Heart right ventricle (tissue), 16 donors: ENCODE measurements at regions not wholly inside any gene's neighbourhood (a gene's known extent, or its start where the extent isn't known, plus 50 kb on each side); places are given as distances from the start of the nearest gene placed in this dataset.

Source experiments
- ATAC-seq, 8 donors: fragments of 200-7000 bp; cut with Tn5 transposase; one replicate each; pipeline ENCODE4 v1.9.1; 2020; ENCODE audit warnings: mild to moderate bottlenecking in 8 of 8, moderate library complexity in 8 of 8, moderate number of reproducible peaks in 1 of 8
- DNase-seq, 2 donors: peaks; one replicate each; pipeline ENCODE4 v3.0.0-alpha.2; 2020
- H3K27ac ChIP-seq, 10 donors: fragments of 200-600 bp; sonication (generic) in 2 of 10; one replicate each; pipeline versions ENCODE4 v1.5.0 to v1.8.0; 2020 to 2022; ENCODE audit warnings: mild to moderate bottlenecking in 3 of 10
- H3K27me3 ChIP-seq, 7 donors: fragments of 200-600 bp; one replicate each; pipeline ENCODE4 v1.8.0; 2021 to 2022; ENCODE audit warnings: mild to moderate bottlenecking in 2 of 7
- H3K36me3 ChIP-seq, 9 donors: fragments of 200-600 bp; sonication (generic) in 1 of 9; one replicate each; pipeline versions ENCODE4 v1.5.0 to v1.8.0; 2020 to 2022; ENCODE audit warnings: mild to moderate bottlenecking in 2 of 9
- H3K4me1 ChIP-seq, 9 donors: fragments of 200-600 bp; sonication (generic) in 1 of 9; one replicate each; pipeline versions ENCODE4 v1.5.0 to v1.8.0; 2020 to 2022; ENCODE audit warnings: mild to moderate bottlenecking in 4 of 9
- H3K4me3 ChIP-seq, 10 donors: fragments of 200-600 bp; sonication (generic) in 2 of 10; one replicate each; pipeline versions ENCODE4 v1.5.0 to v1.8.0; 2020 to 2022; ENCODE audit warnings: mild to moderate bottlenecking in 7 of 10, moderate library complexity in 2 of 10
- H3K9me3 ChIP-seq, 11 donors: fragments of 200-600 bp in 10 of 11; sonication (generic) in 2 of 11; one replicate each; pipeline versions ENCODE4 v1.5.0 to v1.8.0; 2013 to 2022; ENCODE audit warnings: mild to moderate bottlenecking in 2 of 11, control low read depth in 1 of 11, moderate library complexity in 1 of 11
- CTCF ChIP-seq, 9 donors: fragments of 200-600 bp; sonication (generic) in 2 of 9; IDR thresholded peaks; one replicate each; pipeline versions ENCODE4 v1.5.0 to v1.8.0; 2021 to 2022; ENCODE audit warnings: antibody characterized with exemption in 9 of 9, mild to moderate bottlenecking in 5 of 9, moderate library complexity in 1 of 9
- WGBS, 2 donors: extraction: QIAGEN DNeasy Blood & Tissue Kit; methylation state at CpG; one replicate each; pipeline ENCODE4 v1.1.7; 2013; ENCODE audit warnings: inconsistent platforms in 1 of 2; 5-methylcytosine and 5-hydroxymethylcytosine counted together
- intact Hi-C, 10 donors: fragments of 100-400 bp; cut with DNase I; formaldehyde crosslinking; loops; one replicate each; pipeline versions ENCODE4 v1.11.1 to v1.14.2; 2022
- donor health status: Arrhythmogenic right ventricular cardiomyopathy.
- donor health status: ischemic (EF 13 %, LVEDD 7.1; RV severe dilation, severe dysfunction).
- donor health status: healthy with polysubstance abuse.
- donor health status: DM: no; HTN: yes; CAD: no.
- donor health status: DM: no; HTN: no; CAD: no.
- donor health status: ischemic (EF 25% LVEDD 6.9; RV normal size, moderate dysfunction).
- donor health status: ischemic (EF 25% LVEDD 5.7; RV mildly dilated, moderate dysfunction).
- donor health status: healthy.
- donor health status: DM: yes; HTN: yes; CAD: no.
- donor health status: Ischemic cardiomyopathy.
- donor health status: ischemic (EF 35%, LVEDD 5.7; RV mildly dilated, moderate dysfunction).
- donor health status: nonischemic (EF 11% LVEDD 7.7; RV severe dilation, severe dysfunction).
- donor health status: DM: yes; HTN: yes; CAD: no.
- donor health status: PGD.
- donor health status: ischemic (EF 29% LVEDD 5.4; RV normal size, mild dysfunction).
- donor health status: nonischemic (EF 23%, LVEDD 6.1; RV moderate dilation, normal function).

GRCh38 chr14:51335961-51336723 is 96.1 kb downstream of the TMX1 start:
- 75 to 80% methylated on average over 3 of the region's 3 CpGs for WGBS, 2 donors
- no peak for DNase-seq
- H3K4me3 ChIP-seq = no peak overlapping the region
- no peak for TF ChIP-seq CTCF (IDR thresholded peaks at IDR 0.05)
- peak overlapping the region in 2 of 10 donors; percentile 53 to 75 for H3K27ac ChIP-seq
- peaks cover 0 to 37% (median 13%) of the 10 kb centered on the region in 9 donors for H3K4me1 ChIP-seq
- peak; percentile 17 to 62 (median 40) for ATAC-seq
- H3K36me3 ChIP-seq = no peaks in the 10 kb centered on the region
- intact Hi-C loops = no loop called here
- no peaks in the 10 kb centered on the region for H3K9me3 ChIP-seq
- H3K27me3 ChIP-seq = no peaks in the 10 kb centered on the region

GRCh38 chr14:51336734-51337133 is 96.7 kb downstream of the TMX1 start:
- Histone ChIP-seq H3K9me3 (no peaks in the 10 kb centered on the region), H3K4me3 (no peak overlapping the region), H3K27me3 (no peaks in the 10 kb centered on the region), H3K4me1 (peaks cover 0 to 37% (median 13%) of the 10 kb centered on the region in 9 donors), H3K27ac (peak overlapping the region in 1 of 10 donors; percentile 14), H3K36me3 (no peaks in the 10 kb centered on the region)
- ATAC-seq (no peak), DNase-seq (no peak)
- intact Hi-C loops = no loop called here
- 61 to 64% methylated on average over 2 of the region's 2 CpGs for WGBS, 2 donors
- no peak for TF ChIP-seq CTCF (IDR thresholded peaks at IDR 0.05)

GRCh38 chr14:51337520-51337919 is 97.5 kb downstream of the TMX1 start:
- Histone ChIP-seq H3K9me3 (no peaks in the 10 kb centered on the region), H3K27me3 (no peaks in the 10 kb centered on the region), H3K36me3 (no peaks in the 10 kb centered on the region), H3K4me3 (no peak overlapping the region), H3K27ac (peak overlapping the region in 1 of 10 donors; percentile 14), H3K4me1 (peaks cover 0 to 37% (median 13%) of the 10 kb centered on the region in 9 donors)
- DNase-seq (no peak), ATAC-seq (no peak)
- no peak for TF ChIP-seq CTCF (IDR thresholded peaks at IDR 0.05)
- intact Hi-C loops = no loop called here
- WGBS, 2 donors = 85 to 86% methylated on average over 4 of the region's 4 CpGs

- TF ChIP-seq CTCF (IDR thresholded peaks at IDR 0.05) = no peak
- 96 to 99% methylated on average over 2 of the region's 2 CpGs for WGBS, 2 donors
- Histone ChIP-seq H3K4me1 (peaks cover 0 to 11% (median 0%) of the 10 kb centered on the region in 9 donors), H3K36me3 (no peaks in the 10 kb centered on the region), H3K9me3 (no peaks in the 10 kb centered on the region), H3K27ac (no peak overlapping the region), H3K4me3 (no peak overlapping the region), H3K27me3 (no peaks in the 10 kb centered on the region)
- ATAC-seq (no peak), DNase-seq (no peak)
- intact Hi-C loops = no loop called here
These were observed 101.3 kb downstream of the TMX1 start for GRCh38 chr14:51341338-51341737.
